GM12892 (cell line): ENCODE measurements at regions not wholly inside any gene's neighbourhood (a gene's known extent, or its start where the extent isn't known, plus 50 kb on each side); places are given as distances from the start of the nearest gene placed in this dataset.

Experiments used
- POLR2A ChIP-seq: IDR thresholded peaks from 2 replicates; pipeline ENCODE4 v1.6.1; 2011; ENCODE audit warnings: low read depth, low read length, control low read depth
- POLR2AphosphoS5 ChIP-seq: IDR thresholded peaks from 2 replicates; pipeline ENCODE4 v1.6.1; 2011; ENCODE audit warnings: low read depth, low read length, control low read depth
- TAF1 ChIP-seq: IDR thresholded peaks from 2 replicates; pipeline ENCODE4 v1.6.1; 2011; ENCODE audit warnings: low read depth, mild to moderate bottlenecking, control low read depth, low read length, borderline replicate concordance

GRCh38 chr3:95272166-95272565 is 1209.3 kb downstream of the NSUN3 start:
- TF ChIP-seq POLR2AphosphoS5 (no peak), TAF1 (no peak), POLR2A (no peak)
